ENCODE measurements at regions not wholly inside any gene's neighbourhood (a gene's known extent, or its start where the extent isn't known, plus 50 kb on each side); places are given as distances from the start of the nearest gene placed in this dataset.

DNA sequence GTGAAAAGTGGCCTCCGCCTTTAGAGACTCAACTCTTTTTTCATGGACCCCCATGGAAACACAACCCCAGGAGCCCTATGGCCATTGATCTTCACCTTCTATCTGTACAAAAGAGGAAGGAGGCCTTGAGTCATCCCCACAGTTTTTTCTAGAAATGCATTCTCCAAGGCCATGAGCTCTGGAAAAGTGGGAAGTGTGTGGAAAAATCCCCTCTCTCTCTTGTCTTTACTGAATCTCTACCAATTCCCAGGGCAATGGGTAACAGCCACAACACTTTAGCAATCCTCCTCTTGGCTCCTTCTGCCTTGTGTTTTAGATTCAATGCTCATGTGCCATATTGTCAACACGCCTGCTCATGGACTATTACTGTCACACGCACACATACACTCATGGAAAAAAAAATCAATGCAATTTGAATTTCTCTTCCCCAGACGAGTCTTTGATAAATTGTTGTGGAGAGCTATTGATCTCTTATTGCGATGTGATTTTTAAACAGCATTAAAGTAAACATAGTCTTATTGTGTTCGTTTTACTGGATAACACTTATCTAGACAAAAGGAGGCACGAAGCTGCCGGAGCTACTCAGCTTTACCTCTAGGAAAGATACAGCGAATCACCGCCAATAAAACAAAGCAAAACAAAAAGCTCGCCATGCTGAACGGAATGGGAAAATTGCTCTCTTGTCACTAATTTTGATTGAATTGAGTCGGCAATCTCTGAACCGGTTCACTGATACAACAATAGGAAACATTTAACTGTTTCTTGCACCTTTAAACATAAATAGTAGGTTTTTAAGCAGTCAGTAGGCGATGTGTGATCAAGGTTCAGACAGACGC is 260.3 kb downstream of the VRK1 start:
- no peak overlapping the region for H3K4me3 ChIP-seq
- TF ChIP-seq POLR2A (IDR thresholded peaks at IDR 0.05) (no peak), POLR2AphosphoS5 (IDR thresholded peaks at IDR 0.05) (no peak)
- TF ChIP-seq, protein P1, sequence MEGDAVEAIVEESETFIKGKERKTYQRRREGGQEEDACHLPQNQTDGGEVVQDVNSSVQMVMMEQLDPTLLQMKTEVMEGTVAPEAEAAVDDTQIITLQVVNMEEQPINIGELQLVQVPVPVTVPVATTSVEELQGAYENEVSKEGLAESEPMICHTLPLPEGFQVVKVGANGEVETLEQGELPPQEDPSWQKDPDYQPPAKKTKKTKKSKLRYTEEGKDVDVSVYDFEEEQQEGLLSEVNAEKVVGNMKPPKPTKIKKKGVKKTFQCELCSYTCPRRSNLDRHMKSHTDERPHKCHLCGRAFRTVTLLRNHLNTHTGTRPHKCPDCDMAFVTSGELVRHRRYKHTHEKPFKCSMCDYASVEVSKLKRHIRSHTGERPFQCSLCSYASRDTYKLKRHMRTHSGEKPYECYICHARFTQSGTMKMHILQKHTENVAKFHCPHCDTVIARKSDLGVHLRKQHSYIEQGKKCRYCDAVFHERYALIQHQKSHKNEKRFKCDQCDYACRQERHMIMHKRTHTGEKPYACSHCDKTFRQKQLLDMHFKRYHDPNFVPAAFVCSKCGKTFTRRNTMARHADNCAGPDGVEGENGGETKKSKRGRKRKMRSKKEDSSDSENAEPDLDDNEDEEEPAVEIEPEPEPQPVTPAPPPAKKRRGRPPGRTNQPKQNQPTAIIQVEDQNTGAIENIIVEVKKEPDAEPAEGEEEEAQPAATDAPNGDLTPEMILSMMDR (IDR thresholded peaks at IDR 0.05): no peak
- H3K27ac ChIP-seq: no peak overlapping the region
- no peaks in the 10 kb centered on the region for H3K9me3 ChIP-seq
- H3K27me3 ChIP-seq (replicated peaks; ENCODE audit: insufficient read depth): no peaks in the 10 kb centered on the region
- H3K4me1 ChIP-seq (replicated peaks): no peaks in the 10 kb centered on the region
- H3K36me3 ChIP-seq: no peaks in the 10 kb centered on the region
- intact Hi-C loops (cut with DNase I): no loop called here
- DNase-seq (ENCODE audit: low spot score): no peak
- WGBS: 69% methylated on average over 16 of the region's 16 CpGs

- DNase-seq (ENCODE audit: low spot score): no peak
- WGBS: 72% methylated on average over 3 of the region's 3 CpGs
- no peaks in the 10 kb centered on the region for H3K36me3 ChIP-seq
- H3K27ac ChIP-seq: no peak overlapping the region
- intact Hi-C loops (cut with DNase I): no loop called here
- H3K9me3 ChIP-seq: no peaks in the 10 kb centered on the region
- H3K4me1 ChIP-seq (replicated peaks): no peaks in the 10 kb centered on the region
- H3K4me3 ChIP-seq: no peak overlapping the region
- TF ChIP-seq, protein P1 (IDR thresholded peaks at IDR 0.05): no peak
- H3K27me3 ChIP-seq (replicated peaks; ENCODE audit: insufficient read depth): no peaks in the 10 kb centered on the region
Measured at GRCh38 chr14:97058074-97058467, 260.9 kb downstream of the VRK1 start.

- Histone ChIP-seq H3K36me3 (no peaks in the 10 kb centered on the region), H3K4me3 (no peak overlapping the region), H3K4me1 (replicated peaks) (no peaks in the 10 kb centered on the region), H3K27ac (no peak overlapping the region), H3K27me3 (replicated peaks; ENCODE audit: insufficient read depth) (no peaks in the 10 kb centered on the region), H3K9me3 (no peaks in the 10 kb centered on the region)
- 76% methylated on average over 2 of the region's 2 CpGs for WGBS
- no peak for TF ChIP-seq POLR2A (IDR thresholded peaks at IDR 0.05)
- TF ChIP-seq POLR2AphosphoS5 (IDR thresholded peaks at IDR 0.05): no peak
- TF ChIP-seq, protein P1 (IDR thresholded peaks at IDR 0.05): no peak
- no peak for DNase-seq (ENCODE audit: low spot score)
- intact Hi-C loops (cut with DNase I): no loop called here
Measured at GRCh38 chr14:97058589-97058988, 261.4 kb downstream of the VRK1 start.

GRCh38 chr14:97061198-97061597 is 264.0 kb downstream of the VRK1 start:
- H3K4me3 ChIP-seq: no peak overlapping the region
- H3K27me3 ChIP-seq (replicated peaks; ENCODE audit: insufficient read depth): no peaks in the 10 kb centered on the region
- WGBS: 91% methylated on average over 14 of the region's 14 CpGs
- no peaks in the 10 kb centered on the region for H3K36me3 ChIP-seq
- TF ChIP-seq, protein P1 (IDR thresholded peaks at IDR 0.05): no peak
- TF ChIP-seq POLR2A (IDR thresholded peaks at IDR 0.05): no peak
- TF ChIP-seq POLR2AphosphoS5 (IDR thresholded peaks at IDR 0.05): no peak
- no peak overlapping the region for H3K27ac ChIP-seq
- no peak for DNase-seq (ENCODE audit: low spot score)
- H3K9me3 ChIP-seq: no peaks in the 10 kb centered on the region
- H3K4me1 ChIP-seq (replicated peaks): no peaks in the 10 kb centered on the region
- intact Hi-C loops (cut with DNase I): no loop called here

GRCh38 chr14:97061714-97062113 is 264.5 kb downstream of the VRK1 start:
- Histone ChIP-seq H3K4me3 (no peak overlapping the region), H3K4me1 (replicated peaks) (no peaks in the 10 kb centered on the region), H3K9me3 (no peaks in the 10 kb centered on the region), H3K36me3 (no peaks in the 10 kb centered on the region), H3K27me3 (replicated peaks; ENCODE audit: insufficient read depth) (no peaks in the 10 kb centered on the region), H3K27ac (no peak overlapping the region)
- intact Hi-C loops (cut with DNase I): no loop called here
- WGBS: 100% methylated on average over 1 of the region's 1 CpG
- no peak for DNase-seq (ENCODE audit: low spot score)
- TF ChIP-seq POLR2AphosphoS5 (IDR thresholded peaks at IDR 0.05) (no peak), POLR2A (IDR thresholded peaks at IDR 0.05) (no peak)
- TF ChIP-seq, protein P1 (IDR thresholded peaks at IDR 0.05): no peak

Measured in prostate gland (tissue), 2 donors.